HG03571 (cell line): ENCODE measurements at regions not wholly inside any gene's neighbourhood (a gene's known extent, or its start where the extent isn't known, plus 50 kb on each side); places are given as distances from the start of the nearest gene placed in this dataset.

Source experiments
- ATAC-seq: cut with Tn5 transposase; IDR thresholded peaks from one replicate; pipeline ENCODE4 v1.9.1; 2021; ENCODE audit not compliant: unreplicated experiment

- no peak for ATAC-seq
These were observed 439.2 kb downstream of the SETBP1 start for GRCh38 chr18:45119876-45120275.

GRCh38 chr18:45121146-45121545, 440.5 kb downstream of the SETBP1 start:
- no peak for ATAC-seq

DNA sequence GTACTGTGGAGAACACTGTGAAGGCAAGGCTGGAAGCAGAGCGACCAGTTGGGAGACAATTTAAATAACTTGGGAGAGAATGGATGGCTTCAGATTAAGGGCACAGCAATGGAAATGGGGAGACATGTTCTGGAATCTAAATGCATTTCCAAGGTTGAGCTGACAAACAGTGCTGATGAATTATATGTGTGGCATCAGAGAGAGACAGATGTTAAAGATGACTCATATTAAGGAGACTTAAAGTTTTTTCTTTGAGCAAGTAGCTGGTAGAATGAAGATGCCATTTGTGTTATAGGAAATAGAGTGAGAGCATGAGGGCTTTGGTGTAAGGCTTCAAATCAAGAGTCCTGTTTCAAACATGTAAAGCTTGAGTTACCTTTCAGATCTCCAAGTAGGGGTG, 441.8 kb downstream of the SETBP1 start:
- no peak for ATAC-seq

DNA sequence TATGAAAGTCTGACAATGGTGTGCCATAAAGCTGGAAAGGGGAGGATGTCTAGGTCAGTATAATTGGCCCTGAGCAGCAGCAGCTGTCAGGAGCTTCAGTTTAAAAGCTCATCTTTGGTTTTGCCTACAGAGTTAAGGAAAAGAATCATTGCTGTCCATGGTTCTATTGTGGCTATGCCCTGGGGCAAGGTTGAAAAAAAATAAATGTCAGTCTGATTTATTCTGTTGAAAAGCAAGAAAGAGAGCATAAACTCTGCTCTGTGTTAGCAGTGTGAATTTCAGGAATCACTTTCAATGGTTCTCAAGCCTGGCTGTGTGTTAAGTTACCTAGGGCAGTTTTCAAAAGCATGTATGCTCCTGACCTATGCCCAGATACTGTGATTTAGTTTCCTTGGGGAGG, 446.7 kb downstream of the SETBP1 start:
- ATAC-seq: no peak

DNA sequence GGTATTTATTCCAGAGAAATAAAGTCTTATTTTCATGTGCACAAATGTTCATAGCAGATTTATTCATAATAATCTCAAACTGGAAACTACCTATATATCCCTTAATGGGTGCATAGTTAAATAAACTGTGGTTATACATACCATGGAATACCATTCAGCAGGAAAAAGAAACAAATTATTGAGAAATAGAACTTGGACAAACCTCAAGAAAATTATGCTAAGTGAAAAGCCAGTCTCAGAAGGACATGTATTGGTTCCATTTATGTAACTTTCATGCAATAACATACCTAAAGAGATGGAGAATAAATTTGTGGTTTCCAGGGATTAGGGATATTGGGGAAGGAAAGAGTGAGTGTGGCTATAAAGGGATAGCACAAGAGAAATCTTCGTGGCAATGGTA, 452.6 kb downstream of the SETBP1 start:
- no peak for ATAC-seq

- no peak for ATAC-seq
These were observed 455.8 kb downstream of the SETBP1 start for GRCh38 chr18:45136381-45137086.

GRCh38 chr18:45137087-45137419, 456.4 kb downstream of the SETBP1 start:
- no peak for ATAC-seq

- no peak for ATAC-seq
These were observed 458.8 kb downstream of the SETBP1 start for GRCh38 chr18:45139478-45139877.

DNA sequence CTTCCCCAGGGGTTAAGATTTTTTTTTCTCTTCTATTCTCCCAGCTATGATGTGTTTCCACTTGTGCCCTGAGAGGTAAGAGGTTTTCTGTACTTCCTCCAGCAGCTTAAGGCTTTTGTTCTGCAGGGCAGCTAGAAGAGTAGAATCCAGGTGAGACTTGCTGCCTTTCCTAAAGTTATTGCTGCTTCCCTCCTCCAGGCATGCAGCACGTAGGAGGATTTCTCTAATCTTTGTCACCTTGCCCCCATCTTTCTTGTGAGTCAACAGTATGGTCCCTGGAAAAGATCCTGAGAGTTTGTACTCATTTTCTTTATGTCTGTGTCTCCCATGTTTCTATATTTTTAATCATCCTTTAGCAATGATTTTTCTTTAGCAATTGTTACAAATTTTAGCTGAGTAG, 462.2 kb downstream of the SETBP1 start:
- ATAC-seq: no peak

DNA sequence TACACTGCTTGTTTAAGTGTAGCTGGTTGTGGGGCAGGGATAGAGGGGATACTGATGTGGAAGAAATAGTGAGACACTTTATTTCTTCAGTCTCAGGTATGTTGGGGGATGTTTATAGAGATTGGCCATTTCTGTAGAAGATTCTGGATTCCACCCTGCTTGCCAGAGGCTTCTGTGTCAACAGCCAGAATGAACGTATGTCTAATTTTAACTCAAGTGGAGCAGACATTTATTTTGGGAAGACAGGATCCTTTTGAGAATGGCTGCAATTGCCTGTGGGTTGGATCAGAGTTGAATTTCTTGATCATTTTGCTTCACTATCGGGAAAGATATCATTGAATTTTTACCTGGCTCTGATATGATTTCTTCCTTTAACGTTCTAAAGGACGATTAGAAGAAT, 465.6 kb upstream of the SLC14A2 start:
- ATAC-seq: no peak

- no peak for ATAC-seq
These were observed 463.6 kb upstream of the SLC14A2 start for GRCh38 chr18:45151645-45152044.

DNA sequence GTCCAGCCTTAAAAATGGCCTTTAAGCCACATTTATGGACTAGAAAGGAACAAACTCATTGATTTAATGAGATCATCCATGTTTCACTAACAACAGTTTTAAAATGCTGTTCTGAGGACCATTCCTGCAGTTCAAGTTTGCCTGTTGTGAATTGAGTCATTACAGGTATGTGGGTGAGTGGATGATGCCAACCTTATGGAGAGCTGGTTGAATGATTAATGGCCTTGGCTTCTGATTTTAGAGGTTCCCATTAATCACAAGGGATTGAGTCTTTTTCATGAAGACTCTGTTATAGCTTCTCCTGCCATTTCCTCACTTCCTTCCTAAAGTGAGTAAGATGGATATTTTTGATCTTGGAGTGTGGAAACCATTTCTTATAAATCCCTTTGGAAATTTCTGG, 459.8 kb upstream of the SLC14A2 start:
- ATAC-seq: no peak

- no peak for ATAC-seq
These were observed 458.3 kb upstream of the SLC14A2 start for GRCh38 chr18:45156946-45157345.

GRCh38 chr18:45157576-45157975, 457.7 kb upstream of the SLC14A2 start:
- no peak for ATAC-seq

DNA sequence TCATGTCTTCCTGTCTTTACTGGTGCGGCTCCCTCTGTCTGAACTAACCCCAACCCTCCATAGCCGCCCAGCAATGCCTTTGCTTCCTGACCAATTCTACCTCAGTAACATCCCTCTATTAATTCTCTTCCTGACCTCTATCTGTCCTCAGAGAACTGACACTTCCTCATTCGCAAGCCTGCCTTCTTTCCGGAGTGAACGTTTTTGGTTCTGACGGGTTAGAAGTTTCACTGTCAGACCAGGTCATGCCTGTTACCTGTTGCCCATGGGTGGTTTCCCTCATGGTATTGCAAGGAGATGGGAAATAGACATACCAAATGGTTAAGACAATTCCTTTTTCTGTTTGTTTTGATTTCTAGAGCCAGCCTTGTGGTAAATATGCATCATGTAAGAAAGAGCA, 453.4 kb upstream of the SLC14A2 start:
- peak; percentile 84 for ATAC-seq

DNA sequence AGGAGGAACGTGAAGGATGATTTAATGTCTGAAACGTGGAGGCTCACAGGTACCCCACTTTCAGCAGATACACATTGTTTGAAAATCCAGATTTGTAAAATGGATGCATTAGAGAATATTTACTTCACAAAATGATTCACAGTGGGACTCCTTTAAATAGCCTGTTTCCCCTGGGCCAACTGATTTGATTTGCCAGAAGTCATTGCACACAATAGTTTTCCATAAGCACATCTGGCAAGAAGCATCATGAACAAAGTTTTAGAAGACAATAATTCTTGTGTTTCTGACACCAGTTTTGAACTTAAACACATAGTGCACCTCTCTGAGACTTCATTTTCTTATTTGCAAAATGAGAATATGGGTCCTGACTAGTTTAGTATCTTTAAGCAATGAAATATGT, 451.4 kb upstream of the SLC14A2 start:
- ATAC-seq: no peak

- ATAC-seq: no peak
These were observed 450.7 kb upstream of the SLC14A2 start for GRCh38 chr18:45164551-45164950.

DNA sequence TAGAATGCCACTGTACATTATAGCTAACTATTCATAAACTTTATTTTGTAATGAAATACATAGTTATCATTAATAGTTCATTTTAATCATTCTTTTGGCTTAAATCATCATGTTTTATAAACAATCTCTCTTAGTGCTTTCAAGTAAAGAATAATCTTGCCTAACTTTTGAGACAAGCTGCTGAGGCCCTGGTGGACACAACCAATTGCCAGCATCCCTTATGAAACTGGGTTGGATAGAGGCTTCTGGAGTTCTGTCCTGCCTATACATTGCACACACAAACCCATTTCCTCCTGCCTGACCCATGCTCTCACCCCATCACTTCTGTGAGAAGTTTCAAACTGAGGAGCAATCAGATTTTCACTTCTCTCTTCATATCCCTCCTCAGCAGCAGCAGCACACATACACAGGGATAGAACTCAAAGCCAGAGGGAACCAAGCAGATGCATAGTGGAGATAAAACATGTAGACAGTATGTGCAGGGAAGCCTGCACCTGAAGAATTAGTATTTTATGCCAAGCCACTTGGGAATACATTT, 450.0 kb upstream of the SLC14A2 start:
- no peak for ATAC-seq

DNA sequence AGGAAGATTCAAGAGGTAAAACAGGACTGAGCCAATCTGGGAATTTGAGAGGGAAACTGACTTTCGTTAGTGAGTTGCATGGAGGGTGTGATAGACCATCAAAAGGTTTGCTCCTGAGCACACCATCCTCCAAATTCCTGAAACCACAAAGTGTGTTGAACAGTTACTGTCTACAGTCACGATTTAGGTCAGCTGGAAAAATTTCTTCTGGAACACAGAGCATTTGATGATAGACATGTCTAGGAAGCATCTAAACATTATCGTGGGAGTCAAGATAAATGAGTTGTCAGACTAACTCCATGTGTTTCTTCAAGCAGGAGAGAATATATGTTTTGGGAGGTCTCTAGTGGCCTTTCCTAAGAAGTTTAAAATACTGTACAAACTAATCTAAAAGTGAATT, 449.4 kb upstream of the SLC14A2 start:
- ATAC-seq: no peak

- no peak for ATAC-seq
These were observed 448.9 kb upstream of the SLC14A2 start for GRCh38 chr18:45166341-45166835.

- ATAC-seq: no peak
These were observed 448.3 kb upstream of the SLC14A2 start for GRCh38 chr18:45166836-45167551.

GRCh38 chr18:45167631-45168280, 447.5 kb upstream of the SLC14A2 start:
- ATAC-seq: no peak
